22Rv1 (cell line): ENCODE measurements at regions not wholly inside any gene's neighbourhood (a gene's known extent, or its start where the extent isn't known, plus 50 kb on each side); places are given as distances from the start of the nearest gene placed in this dataset.
"Not testable (repeated sequence)": the region's sequence is repeated elsewhere in the genome, so short reads cannot be mapped to it uniquely, and the experiment has no call there.

Experiments
- H3K27ac ChIP-seq: fragments of 450-650 bp; 2 replicates; pipeline ENCODE4 v1.5.1; 2017
- CTCF ChIP-seq: fragments of 450-650 bp; IDR thresholded peaks from 2 replicates; pipeline ENCODE4 v1.5.1; 2017; ENCODE audit warnings: mild to moderate bottlenecking
- ZFX ChIP-seq: fragments of 450-650 bp; IDR thresholded peaks from 2 replicates; pipeline ENCODE4 v1.6.1; 2017; ENCODE audit warnings: antibody characterized with exemption, borderline replicate concordance

GRCh38 chr3:21017115-21017852 lies 733.7 kb downstream of the ZNF385D start:
- no peak overlapping the region for H3K27ac ChIP-seq
- peak; percentile 89 for TF ChIP-seq CTCF
- TF ChIP-seq ZFX, result no peak

- no peak overlapping the region for H3K27ac ChIP-seq
- no peak for TF ChIP-seq CTCF
These were observed 737.4 kb downstream of the ZNF385D start for GRCh38 chr3:21013566-21013965.

GRCh38 chr3:20999661-21000060 lies 751.3 kb downstream of the ZNF385D start:
- TF ChIP-seq CTCF (no peak), ZFX (no peak)
- no peak overlapping the region for H3K27ac ChIP-seq

- TF ChIP-seq CTCF, result no peak
- no peak for TF ChIP-seq ZFX
These were observed 753.8 kb downstream of the ZNF385D start for GRCh38 chr3:20997183-20997582.

GRCh38 chr3:20990896-20991295 lies 760.1 kb downstream of the ZNF385D start:
- TF ChIP-seq CTCF (no peak), ZFX (no peak)

More at GRCh38 chr3:20997183-20997582, 753.8 kb downstream of the ZNF385D start:
- no peak overlapping the region for H3K27ac ChIP-seq

GRCh38 chr3:20989653-20990052 lies 761.4 kb downstream of the ZNF385D start:
- not testable (repeated sequence) for H3K27ac ChIP-seq

More at GRCh38 chr3:20990896-20991295, 760.1 kb downstream of the ZNF385D start:
- H3K27ac ChIP-seq, result no peak overlapping the region

- no peak for TF ChIP-seq CTCF
- TF ChIP-seq ZFX, result no peak
- no peak overlapping the region for H3K27ac ChIP-seq
These were observed 766.3 kb downstream of the ZNF385D start for GRCh38 chr3:20984594-20985205.
